Activated naive CD8-positive, alpha-beta T cell treated with anti-CD3 and anti-CD28 coated beads, Interleukin-2, amount 50 U/mL, for 24 hours (primary cell): ENCODE measurements at regions not wholly inside any gene's neighbourhood (a gene's known extent, or its start where the extent isn't known, plus 50 kb on each side); places are given as distances from the start of the nearest gene placed in this dataset.
"Not testable (repeated sequence)": the region's sequence is repeated elsewhere in the genome, so short reads cannot be mapped to it uniquely, and the experiment has no call there.

Experiments used
- ATAC-seq: fragments of 150-1000 bp; cut with Tn5 transposase; one replicate; pipeline ENCODE4 v1.10.0; 2021
- DNase-seq: peaks from one replicate; pipeline ENCODE4 v3.0.0; 2021
- H3K27ac Mint-ChIP-seq: one replicate; pipeline ENCODE4 v1.8.0; 2021; ENCODE audit warnings: mild to moderate bottlenecking, mixed read lengths
- H3K27me3 Mint-ChIP-seq: one replicate; pipeline ENCODE4 v1.8.0; 2021; ENCODE audit warnings: mixed read lengths
- H3K36me3 Mint-ChIP-seq: one replicate; pipeline ENCODE4 v1.8.0; 2021; ENCODE audit warnings: low read depth, mixed read lengths
- H3K4me1 Mint-ChIP-seq: one replicate; pipeline ENCODE4 v1.8.0; 2021; ENCODE audit warnings: mixed read lengths
- H3K4me3 Mint-ChIP-seq: one replicate; pipeline ENCODE4 v1.8.0; 2021; ENCODE audit warnings: mild to moderate bottlenecking, moderate library complexity, mixed read lengths
- H3K9me3 Mint-ChIP-seq: one replicate; pipeline ENCODE4 v1.8.0; 2021; ENCODE audit warnings: mixed read lengths

DNA sequence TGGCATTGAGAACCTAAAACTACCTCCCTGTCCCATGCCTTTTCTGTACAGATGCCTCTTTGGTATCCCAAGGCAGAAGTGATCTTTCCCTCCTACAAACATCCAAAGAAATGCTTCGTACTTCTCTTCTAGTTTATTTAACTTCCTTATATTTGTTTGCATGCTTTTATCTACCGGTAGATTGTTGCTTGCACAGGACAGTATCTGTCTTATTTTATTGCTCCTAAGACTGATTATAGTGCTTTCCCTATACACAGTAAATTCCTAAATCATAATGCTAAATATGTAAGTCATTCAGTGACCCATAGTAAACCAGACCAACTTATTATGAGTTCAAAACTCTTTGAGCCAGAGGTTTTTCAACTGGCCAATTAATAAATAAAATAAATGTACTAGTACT is 156.9 kb downstream of the PRELID2 start:
- Mint-ChIP-seq H3K27me3 (no peaks in the 10 kb centered on the region), H3K4me3 (no peak overlapping the region), H3K9me3 (no peaks in the 10 kb centered on the region), H3K36me3 (no peaks in the 10 kb centered on the region), H3K27ac (no peak overlapping the region), H3K4me1 (no peaks in the 10 kb centered on the region)
- DNase-seq: no peak
- no peak for ATAC-seq

- no peak overlapping the region for H3K4me3 Mint-ChIP-seq
- H3K27me3 Mint-ChIP-seq: no peaks in the 10 kb centered on the region
- H3K9me3 Mint-ChIP-seq: no peaks in the 10 kb centered on the region
- ATAC-seq (no peak), DNase-seq (no peak)
- no peaks in the 10 kb centered on the region for H3K36me3 Mint-ChIP-seq
- no peak overlapping the region for H3K27ac Mint-ChIP-seq
- H3K4me1 Mint-ChIP-seq: no peaks in the 10 kb centered on the region
Measured at GRCh38 chr5:145673786-145674185, 161.4 kb downstream of the PRELID2 start.

- no peak for ATAC-seq
- Mint-ChIP-seq H3K9me3 (no peaks in the 10 kb centered on the region), H3K36me3 (no peaks in the 10 kb centered on the region), H3K4me1 (no peaks in the 10 kb centered on the region), H3K4me3 (no peak overlapping the region), H3K27ac (no peak overlapping the region), H3K27me3 (no peaks in the 10 kb centered on the region)
- DNase-seq: no peak
Measured at GRCh38 chr5:145668714-145669113, 166.4 kb downstream of the PRELID2 start.

DNA sequence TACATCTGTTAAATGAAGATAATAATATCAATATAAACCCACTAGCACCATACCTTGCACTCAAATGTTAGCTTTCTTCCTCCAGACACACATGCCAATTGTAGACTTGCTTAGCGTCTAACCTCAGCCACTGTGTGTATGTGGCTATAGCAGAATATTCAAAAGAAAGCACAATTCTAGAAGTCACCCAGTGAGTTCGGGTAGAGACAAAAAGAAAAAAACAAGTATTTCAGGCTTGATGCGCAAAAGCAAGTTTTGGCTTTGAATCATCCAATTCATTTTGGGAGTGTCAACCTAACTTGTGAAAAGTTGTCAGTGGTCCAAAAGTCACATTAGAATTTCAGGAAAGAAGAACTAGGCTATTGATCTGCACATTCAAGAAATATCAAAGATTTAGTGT is 167.4 kb downstream of the PRELID2 start:
- Mint-ChIP-seq H3K4me1 (no peaks in the 10 kb centered on the region), H3K36me3 (no peaks in the 10 kb centered on the region), H3K9me3 (no peaks in the 10 kb centered on the region), H3K27ac (no peak overlapping the region), H3K27me3 (no peaks in the 10 kb centered on the region), H3K4me3 (no peak overlapping the region)
- DNase-seq (no peak), ATAC-seq (no peak)

DNA sequence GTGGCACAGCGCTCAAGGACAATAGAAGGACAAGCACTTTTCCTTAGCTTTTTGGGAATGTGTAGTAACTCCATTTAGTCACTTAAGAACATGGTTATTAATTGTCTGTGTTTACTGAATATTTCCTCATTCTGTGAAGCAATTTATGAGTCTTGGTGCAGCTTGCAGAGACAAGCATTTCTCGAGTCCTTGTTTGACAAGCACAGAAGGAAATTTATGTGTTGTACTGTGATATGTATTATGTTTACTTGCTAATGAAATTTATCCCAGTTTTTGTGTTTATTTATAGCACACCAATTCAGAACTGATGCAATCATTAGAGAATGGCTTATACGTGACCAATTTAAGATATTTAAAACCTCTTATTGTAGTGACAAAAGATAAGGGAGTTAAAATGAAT is 168.6 kb downstream of the PRELID2 start:
- no peaks in the 10 kb centered on the region for H3K36me3 Mint-ChIP-seq
- H3K4me1 Mint-ChIP-seq: no peaks in the 10 kb centered on the region
- H3K27me3 Mint-ChIP-seq: no peaks in the 10 kb centered on the region
- H3K27ac Mint-ChIP-seq: no peak overlapping the region
- H3K9me3 Mint-ChIP-seq: no peaks in the 10 kb centered on the region
- H3K4me3 Mint-ChIP-seq: no peak overlapping the region
- DNase-seq (no peak), ATAC-seq (no peak)

- H3K27ac Mint-ChIP-seq: no peak overlapping the region
- no peaks in the 10 kb centered on the region for H3K4me1 Mint-ChIP-seq
- no peaks in the 10 kb centered on the region for H3K27me3 Mint-ChIP-seq
Measured at GRCh38 chr5:145661737-145662485, 173.2 kb downstream of the PRELID2 start.

GRCh38 chr5:145660897-145661640 is 174.1 kb downstream of the PRELID2 start:
- ATAC-seq: no peak
- H3K9me3 Mint-ChIP-seq: peaks cover 6% of the 10 kb centered on the region
- no peak overlapping the region for H3K27ac Mint-ChIP-seq
- DNase-seq: no peak
- H3K36me3 Mint-ChIP-seq: no peaks in the 10 kb centered on the region
- H3K4me3 Mint-ChIP-seq: no peak overlapping the region
- H3K4me1 Mint-ChIP-seq: no peaks in the 10 kb centered on the region
- no peaks in the 10 kb centered on the region for H3K27me3 Mint-ChIP-seq

More at GRCh38 chr5:145661737-145662485, 173.2 kb downstream of the PRELID2 start:
- Mint-ChIP-seq H3K4me3 (no peak overlapping the region), H3K9me3 (peaks cover 5% of the 10 kb centered on the region), H3K36me3 (no peaks in the 10 kb centered on the region)
- ATAC-seq: no peak
- DNase-seq: no peak

- DNase-seq (no peak), ATAC-seq (no peak)
- no peak overlapping the region for H3K27ac Mint-ChIP-seq
- no peak overlapping the region for H3K4me3 Mint-ChIP-seq
- no peaks in the 10 kb centered on the region for H3K4me1 Mint-ChIP-seq
- no peaks in the 10 kb centered on the region for H3K27me3 Mint-ChIP-seq
- peaks cover 11% of the 10 kb centered on the region for H3K9me3 Mint-ChIP-seq
- no peaks in the 10 kb centered on the region for H3K36me3 Mint-ChIP-seq
Measured at GRCh38 chr5:145658435-145658834, 176.7 kb downstream of the PRELID2 start.

GRCh38 chr5:145652700-145653099 is 182.4 kb downstream of the PRELID2 start:
- H3K9me3 Mint-ChIP-seq: peaks cover 15% of the 10 kb centered on the region
- H3K4me1 Mint-ChIP-seq, H3K4me3 Mint-ChIP-seq, ATAC-seq, DNase-seq, H3K27me3 Mint-ChIP-seq, H3K27ac Mint-ChIP-seq, H3K36me3 Mint-ChIP-seq: not testable (repeated sequence)

- not testable (repeated sequence) for H3K4me1 Mint-ChIP-seq, H3K27me3 Mint-ChIP-seq, H3K27ac Mint-ChIP-seq, DNase-seq, H3K36me3 Mint-ChIP-seq, ATAC-seq, H3K4me3 Mint-ChIP-seq
- peaks cover 10% of the 10 kb centered on the region for H3K9me3 Mint-ChIP-seq
Measured at GRCh38 chr5:145647137-145647536, 188.0 kb downstream of the PRELID2 start.

DNA sequence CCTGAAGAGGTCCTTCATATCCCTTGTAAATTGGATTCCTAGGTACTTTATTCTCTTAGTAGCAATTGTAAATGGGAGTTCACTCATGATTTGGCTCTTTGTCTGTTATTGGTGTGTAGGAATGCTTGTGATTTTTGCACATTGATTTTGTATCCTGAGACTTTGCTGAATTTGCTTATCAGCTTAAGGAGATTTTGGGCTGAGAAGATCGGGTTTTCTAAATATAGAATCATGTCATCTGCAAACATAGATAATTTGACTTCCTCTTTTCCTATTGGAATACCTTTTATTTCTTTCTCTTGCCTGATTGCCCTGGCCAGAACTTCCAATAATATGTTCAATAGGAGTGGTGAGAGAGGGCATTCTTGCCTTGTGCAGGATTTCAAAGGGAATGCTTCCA is 191.9 kb downstream of the PRELID2 start:
- not testable (repeated sequence) for H3K4me1 Mint-ChIP-seq, H3K36me3 Mint-ChIP-seq, H3K27ac Mint-ChIP-seq, H3K4me3 Mint-ChIP-seq, H3K27me3 Mint-ChIP-seq, ATAC-seq, DNase-seq
- peaks cover 11% of the 10 kb centered on the region for H3K9me3 Mint-ChIP-seq

GRCh38 chr5:145637396-145637795 is 197.7 kb downstream of the PRELID2 start:
- Mint-ChIP-seq H3K4me1 (no peaks in the 10 kb centered on the region), H3K27ac (no peak overlapping the region), H3K36me3 (no peaks in the 10 kb centered on the region), H3K9me3 (peaks cover 5% of the 10 kb centered on the region), H3K27me3 (no peaks in the 10 kb centered on the region), H3K4me3 (no peak overlapping the region)
- DNase-seq (no peak), ATAC-seq (no peak)

- Mint-ChIP-seq H3K4me1 (no peaks in the 10 kb centered on the region), H3K4me3 (no peak overlapping the region), H3K36me3 (no peaks in the 10 kb centered on the region), H3K27ac (no peak overlapping the region), H3K27me3 (no peaks in the 10 kb centered on the region), H3K9me3 (peaks cover 5% of the 10 kb centered on the region)
- ATAC-seq (no peak), DNase-seq (no peak)
Measured at GRCh38 chr5:145636371-145636770, 198.8 kb downstream of the PRELID2 start.

GRCh38 chr5:145633474-145633873 is 201.7 kb downstream of the PRELID2 start:
- DNase-seq (no peak), ATAC-seq (no peak)
- Mint-ChIP-seq H3K27ac (no peak overlapping the region), H3K9me3 (peaks cover 2% of the 10 kb centered on the region), H3K36me3 (no peaks in the 10 kb centered on the region), H3K4me3 (no peak overlapping the region), H3K4me1 (no peaks in the 10 kb centered on the region), H3K27me3 (no peaks in the 10 kb centered on the region)

DNA sequence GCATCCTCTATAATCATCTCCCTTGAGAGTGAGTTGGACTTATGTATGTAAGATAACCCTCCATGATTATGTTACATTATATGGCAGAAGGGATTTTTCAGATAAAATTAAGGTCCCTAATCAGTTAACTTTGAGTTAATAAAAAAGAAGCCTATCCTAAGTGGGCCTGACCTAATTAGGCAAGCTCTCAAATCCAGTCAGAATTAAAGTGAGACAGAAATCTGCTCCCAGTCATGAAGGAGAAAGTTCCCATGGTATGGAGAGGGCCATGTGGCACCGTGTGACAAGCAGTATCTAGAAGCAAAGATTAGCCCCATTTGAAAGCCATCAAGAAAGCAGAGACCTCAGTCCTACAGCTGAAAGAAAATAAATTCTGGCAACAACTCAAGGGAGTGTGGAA is 202.4 kb downstream of the PRELID2 start:
- H3K4me3 Mint-ChIP-seq: no peak overlapping the region
- DNase-seq (no peak), ATAC-seq (no peak)
- H3K36me3 Mint-ChIP-seq: no peaks in the 10 kb centered on the region
- H3K4me1 Mint-ChIP-seq: no peaks in the 10 kb centered on the region
- H3K27me3 Mint-ChIP-seq: no peaks in the 10 kb centered on the region
- H3K9me3 Mint-ChIP-seq: no peaks in the 10 kb centered on the region
- H3K27ac Mint-ChIP-seq: no peak overlapping the region
